Astrocyte of the cerebellum (primary cell): ENCODE measurements at regions not wholly inside any gene's neighbourhood (a gene's known extent, or its start where the extent isn't known, plus 50 kb on each side); places are given as distances from the start of the nearest gene placed in this dataset.
"Not testable (repeated sequence)": the region's sequence is repeated elsewhere in the genome, so short reads cannot be mapped to it uniquely, and the experiment has no call there.

Source experiments
- DNase-seq: peaks from one replicate; pipeline ENCODE4 v3.0.0-alpha.2; 2011; ENCODE audit warnings: low read depth
- H3K4me3 ChIP-seq: 2 replicates; pipeline ENCODE4 v1.5.1; 2011; ENCODE audit warnings: mild to moderate bottlenecking, low read depth, low read length, moderate library complexity
- CTCF ChIP-seq: IDR thresholded peaks from 2 replicates; pipeline ENCODE4 v1.5.1; 2012; ENCODE audit warnings: low read length, low read depth, moderate library complexity, mild to moderate bottlenecking; ENCODE audit errors: missing control alignments
- in situ Hi-C: cut with HindIII; loops from 2 replicates; pipeline ENCODE4 v1.10.0; 2017; ENCODE audit warnings: low sequenced_read_pairs

- H3K4me3 ChIP-seq, result no peak overlapping the region
- in situ Hi-C loops, result no loop called here
Observed at GRCh38 chr20:25860531-25861150, 164.0 kb upstream of the ZNF337 start.

GRCh38 chr20:25859649-25860530, 163.2 kb upstream of the ZNF337 start:
- no peak overlapping the region for H3K4me3 ChIP-seq
- peak; percentile 16 for DNase-seq
- in situ Hi-C loops, result no loop called here
- no peak for TF ChIP-seq CTCF

More at GRCh38 chr20:25860531-25861150, 164.0 kb upstream of the ZNF337 start:
- no peak for TF ChIP-seq CTCF
- no peak for DNase-seq

GRCh38 chr20:25858495-25859425, 162.1 kb upstream of the ZNF337 start:
- no peak for DNase-seq
- TF ChIP-seq CTCF, result no peak
- in situ Hi-C loops, result no loop called here
- no peak overlapping the region for H3K4me3 ChIP-seq

- H3K4me3 ChIP-seq, in situ Hi-C loops, DNase-seq: not testable (repeated sequence)
Observed at GRCh38 chr20:25857091-25857788, 160.6 kb upstream of the ZNF337 start.

- H3K4me3 ChIP-seq, result no peak overlapping the region
- DNase-seq, result no peak
- TF ChIP-seq CTCF, result no peak
- in situ Hi-C loops, result no loop called here
Observed at GRCh38 chr20:25856256-25856884, 159.7 kb upstream of the ZNF337 start.

GRCh38 chr20:25855451-25856156, 159.0 kb upstream of the ZNF337 start:
- DNase-seq, H3K4me3 ChIP-seq, in situ Hi-C loops: not testable (repeated sequence)

- DNase-seq, in situ Hi-C loops, H3K4me3 ChIP-seq: not testable (repeated sequence)
Observed at GRCh38 chr20:25854666-25855065, 158.0 kb upstream of the ZNF337 start.

- H3K4me3 ChIP-seq, result peak overlapping the region; percentile 45
- in situ Hi-C loops, result not testable (repeated sequence)
- DNase-seq, result peak; percentile 15
Observed at GRCh38 chr20:25853718-25854388, 157.2 kb upstream of the ZNF337 start.

GRCh38 chr20:25852968-25853717, 156.5 kb upstream of the ZNF337 start:
- in situ Hi-C loops, DNase-seq: not testable (repeated sequence)
- H3K4me3 ChIP-seq, result peak overlapping the region; percentile 45

GRCh38 chr20:25850133-25850532, 153.5 kb upstream of the ZNF337 start:
- H3K4me3 ChIP-seq, in situ Hi-C loops, DNase-seq: not testable (repeated sequence)
